ENCODE measurements at regions not wholly inside any gene's neighbourhood (a gene's known extent, or its start where the extent isn't known, plus 50 kb on each side); places are given as distances from the start of the nearest gene placed in this dataset.
"Not testable (repeated sequence)": the region's sequence is repeated elsewhere in the genome, so short reads cannot be mapped to it uniquely, and the experiment has no call there.

- TF ChIP-seq CTCF, POLR2A (IDR thresholded peaks at IDR 0.05): not testable (repeated sequence)
Measured at GRCh38 chr11:71157676-71158075, 94.7 kb downstream of the SHANK2 start.

Measured in adrenal gland (tissue), 5 donors.